H1 (cell line): ENCODE measurements at regions not wholly inside any gene's neighbourhood (a gene's known extent, or its start where the extent isn't known, plus 50 kb on each side); places are given as distances from the start of the nearest gene placed in this dataset.

Source experiments
- CTCF ChIA-PET: fragments of 300-600 bp; sonication (Branson Sonifier 250); formaldehyde crosslinking; loops from one replicate; lab custom pipeline; 2021; ENCODE audit not compliant: partially characterized antibody; lab: Charles Lee
- POLR2A ChIA-PET: fragments of 300-600 bp; sonication (Branson Sonifier 250); formaldehyde crosslinking; loops from one replicate; lab custom pipeline; 2021; ENCODE audit warnings: inconsistent platforms; ENCODE audit not compliant: partially characterized antibody; lab: Charles Lee
- DNase-seq, 2 experiments: peaks; one replicate each; pipeline versions ENCODE4 v3.0.0 to v3.0.0-alpha.2; 2010 to 2022; ENCODE audit warnings: low spot score in 2 of 2, low read depth in 1 of 2, mixed read lengths in 1 of 2
- FAIRE-seq: peaks from 2 replicates; lab custom pipeline; 2011; peaks lifted over from hg19 to GRCh38; lab: Jason Lieb, UNC
- H2AFZ ChIP-seq: 2 replicates; pipeline ENCODE4 v1.8.1; 2012; ENCODE audit warnings: low read length, inconsistent platforms
- H2AK5ac ChIP-seq: 2 replicates; pipeline ENCODE4 v1.6.1; 2013; ENCODE audit warnings: low read depth, low read length
- H2BK120ac ChIP-seq: replicated peaks from 2 replicates; pipeline ENCODE3; 2013; ENCODE audit warnings: low read depth, low read length, inconsistent platforms
- H2BK12ac ChIP-seq: 2 replicates; pipeline ENCODE4 v1.6.1; 2013; ENCODE audit warnings: low read depth, low read length
- H2BK15ac ChIP-seq: 2 replicates; pipeline ENCODE4 v1.6.1; 2013; ENCODE audit warnings: low read length
- H2BK20ac ChIP-seq: 2 replicates; pipeline ENCODE4 v1.6.1; 2013; ENCODE audit warnings: low read length
- H2BK5ac ChIP-seq: 2 replicates; pipeline ENCODE4 v1.6.1; 2013; ENCODE audit warnings: low read depth, low read length
- H3K14ac ChIP-seq: 2 replicates; pipeline ENCODE4 v1.6.1; 2013; ENCODE audit warnings: inconsistent platforms; ENCODE audit not compliant: insufficient read length
- H3K18ac ChIP-seq: 2 replicates; pipeline ENCODE4 v1.6.1; 2013; ENCODE audit warnings: low read length; ENCODE audit errors: extremely low read depth
- H3K23ac ChIP-seq: 2 replicates; pipeline ENCODE4 v1.6.1; 2013; ENCODE audit warnings: inconsistent platforms; ENCODE audit not compliant: insufficient read length
- H3K23me2 ChIP-seq: 2 replicates; pipeline ENCODE4 v1.6.1; 2013; ENCODE audit warnings: low read depth, low read length
- H3K27ac ChIP-seq: 2 replicates; pipeline ENCODE4 v1.6.1; 2011; ENCODE audit warnings: low read depth, low read length, inconsistent platforms
- H3K27me3 ChIP-seq, 4 experiments: replicated peaks in 1 of 4; 1 replicate in 1 of 4; 2 replicates in 3 of 4; pipeline versions ENCODE4 v1.6.1 to v1.8.1; 2011 to 2013; ENCODE audit warnings: low read length in 3 of 4, mild to moderate bottlenecking in 3 of 4, inconsistent platforms in 2 of 4, mixed read lengths in 2 of 4, moderate library complexity in 1 of 4; ENCODE audit not compliant: control insufficient read depth in 3 of 4, insufficient read depth in 3 of 4; ENCODE audit errors: extremely low read depth in 1 of 4
- H3K36me3 ChIP-seq, 4 experiments: 2 replicates each; pipeline versions ENCODE4 v1.6.1 to v1.8.1; 2011 to 2013; ENCODE audit warnings: mild to moderate bottlenecking in 4 of 4, low read length in 3 of 4, moderate library complexity in 2 of 4, control low read depth in 1 of 4, inconsistent platforms in 1 of 4; ENCODE audit not compliant: insufficient read depth in 4 of 4, control insufficient read depth in 2 of 4
- H3K4ac ChIP-seq: replicated peaks from 2 replicates; pipeline ENCODE3; 2013; ENCODE audit warnings: low read length, low read depth, mixed read lengths, inconsistent platforms; ENCODE audit not compliant: insufficient read length
- H3K4me1 ChIP-seq, 4 experiments: replicated peaks in 1 of 4; 1 replicate in 1 of 4; 2 replicates in 3 of 4; pipeline versions ENCODE4 v1.6.1 to v1.8.1; 2011 to 2013; ENCODE audit warnings: low read length in 3 of 4, inconsistent platforms in 2 of 4, mixed read lengths in 1 of 4; ENCODE audit not compliant: insufficient read depth in 4 of 4, control insufficient read depth in 3 of 4
- H3K4me2 ChIP-seq, 2 experiments: 2 replicates each; pipeline versions ENCODE4 v1.6.1 to v1.8.1; 2011 to 2013; ENCODE audit warnings: low read depth in 2 of 2, low read length in 2 of 2, control low read depth in 1 of 2, inconsistent platforms in 1 of 2, mild to moderate bottlenecking in 1 of 2; ENCODE audit not compliant: insufficient read depth in 1 of 2
- H3K4me3 ChIP-seq, 4 experiments: fragments of 200-600, 300-600 bp in 1 of 4; sonication (generic), shearing (Covaris generic), sonication (Bioruptor Twin) in 1 of 4; 2 replicates each; pipeline versions ENCODE4 v1.5.1 to v1.8.1; 2011 to 2016; ENCODE audit warnings: low read length in 4 of 4, low read depth in 3 of 4, control low read depth in 2 of 4, inconsistent platforms in 2 of 4, mild to moderate bottlenecking in 2 of 4, mixed read lengths in 1 of 4, moderate library complexity in 1 of 4; ENCODE audit not compliant: insufficient read depth in 2 of 4; ENCODE audit errors: extremely low read depth in 1 of 4
- H3K56ac ChIP-seq: replicated peaks from 2 replicates; pipeline ENCODE3; 2013; ENCODE audit warnings: low read depth, mild to moderate bottlenecking, mixed read lengths, low read length, inconsistent platforms; ENCODE audit not compliant: insufficient read length
- H3K79me1 ChIP-seq: 2 replicates; pipeline ENCODE4 v1.6.1; 2013; ENCODE audit warnings: low read depth, low read length, control low read depth
- H3K79me2 ChIP-seq, 2 experiments: 2 replicates each; pipeline versions ENCODE4 v1.6.1 to v1.8.1; 2012 to 2013; ENCODE audit warnings: low read length in 2 of 2, mild to moderate bottlenecking in 2 of 2, inconsistent platforms in 1 of 2; ENCODE audit not compliant: insufficient read depth in 2 of 2, control insufficient read depth in 1 of 2
- H3K9ac ChIP-seq, 4 experiments: replicated peaks in 1 of 4; 1 replicate in 1 of 4; 2 replicates in 3 of 4; pipeline versions ENCODE4 v1.6.1 to v1.8.1; 2011 to 2013; ENCODE audit warnings: low read depth in 3 of 4, low read length in 3 of 4, control low read depth in 2 of 4, mild to moderate bottlenecking in 2 of 4, moderate library complexity in 2 of 4, inconsistent platforms in 1 of 4; ENCODE audit errors: extremely low read depth in 1 of 4
- H3K9me3 ChIP-seq, 2 experiments: 2 replicates each; pipeline versions ENCODE4 v1.6.1 to v1.8.1; 2012 to 2013; ENCODE audit warnings: mild to moderate bottlenecking in 2 of 2, moderate library complexity in 2 of 2, control low read depth in 1 of 2, inconsistent platforms in 1 of 2, low read depth in 1 of 2, low read length in 1 of 2, mixed read lengths in 1 of 2; ENCODE audit not compliant: insufficient read depth in 2 of 2
- H4K20me1 ChIP-seq, 2 experiments: replicated peaks in 1 of 2; 2 replicates each; pipeline versions ENCODE3 to v1.8.1; 2011 to 2013; ENCODE audit warnings: inconsistent platforms in 2 of 2, low read length in 2 of 2, mild to moderate bottlenecking in 1 of 2; ENCODE audit not compliant: insufficient read depth in 2 of 2, control insufficient read depth in 1 of 2
- H4K5ac ChIP-seq: 2 replicates; pipeline ENCODE4 v1.6.1; 2013; ENCODE audit warnings: low read length, low read depth, mixed read lengths, inconsistent platforms; ENCODE audit not compliant: insufficient read length
- H4K8ac ChIP-seq: 2 replicates; pipeline ENCODE4 v1.8.0; 2013; ENCODE audit warnings: mild to moderate bottlenecking, moderate library complexity, low read length, inconsistent platforms; ENCODE audit not compliant: insufficient read depth; ENCODE audit errors: extremely low read depth
- H4K91ac ChIP-seq: replicated peaks from 2 replicates; pipeline ENCODE3; 2013; ENCODE audit warnings: low read length, mixed read lengths, inconsistent platforms; ENCODE audit not compliant: insufficient read length
- ASH2L ChIP-seq: fragments of 200-600, 300-600 bp; sonication (generic); IDR thresholded peaks from one replicate; pipeline ENCODE4 v1.7.1; 2017; ENCODE audit warnings: low read length
- EP300 ChIP-seq, 2 experiments: IDR thresholded peaks; 1 replicate in 1 of 2; 2 replicates in 1 of 2; pipeline ENCODE4 v1.6.1; 2011 to 2012; ENCODE audit warnings: low read depth in 2 of 2, low read length in 2 of 2, mild to moderate bottlenecking in 2 of 2, borderline replicate concordance in 1 of 2, inconsistent platforms in 1 of 2, moderate library complexity in 1 of 2
- GABPA ChIP-seq: IDR thresholded peaks from 2 replicates; pipeline ENCODE4 v1.6.1; 2011; ENCODE audit warnings: mild to moderate bottlenecking, low read length, moderate library complexity, borderline replicate concordance; ENCODE audit not compliant: insufficient read depth
- HDAC6 ChIP-seq: IDR thresholded peaks from one replicate; pipeline ENCODE4 v1.7.1; 2012; ENCODE audit warnings: low read depth, mild to moderate bottlenecking, inconsistent platforms, low read length, moderate library complexity
- KDM5A ChIP-seq: fragments of 200-600 bp; IDR thresholded peaks from 2 replicates; pipeline ENCODE4 v1.7.1; 2012; ENCODE audit warnings: mild to moderate bottlenecking, low read length, inconsistent platforms, mixed read lengths
- MAFK ChIP-seq: IDR thresholded peaks from 2 replicates; pipeline ENCODE4 v1.6.1; 2012; ENCODE audit warnings: low read depth, mild to moderate bottlenecking, improper control_type of control experiment, low read length
- NANOG ChIP-seq: IDR thresholded peaks from 2 replicates; pipeline ENCODE4 v1.6.1; 2011; ENCODE audit warnings: low read length, low read depth, mild to moderate bottlenecking, inconsistent platforms; ENCODE audit not compliant: insufficient read depth, poor library complexity, severe bottlenecking
- NRF1 ChIP-seq: IDR thresholded peaks from 2 replicates; pipeline ENCODE4 v1.6.1; 2011; ENCODE audit warnings: mild to moderate bottlenecking, low read depth, low read length, improper control_type of control experiment
- POLR2A ChIP-seq, 2 experiments: IDR thresholded peaks; 1 replicate in 1 of 2; 2 replicates in 1 of 2; pipeline ENCODE4 v1.6.1; 2011; ENCODE audit warnings: low read depth in 2 of 2, low read length in 2 of 2, mild to moderate bottlenecking in 2 of 2; ENCODE audit errors: control extremely low read depth in 1 of 2
- RBBP5 ChIP-seq: IDR thresholded peaks from 2 replicates; pipeline ENCODE4 v1.7.1; 2012; ENCODE audit warnings: low read depth, mild to moderate bottlenecking, inconsistent platforms, low read length, moderate library complexity, borderline replicate concordance
- SIN3A ChIP-seq, 2 experiments: IDR thresholded peaks in 1 of 2; conservative IDR thresholded peaks in 1 of 2; 2 replicates each; pipeline ENCODE4 v1.6.1; 2011 to 2012; ENCODE audit warnings: low read length in 2 of 2, improper control_type of control experiment in 1 of 2, low read depth in 1 of 2, mild to moderate bottlenecking in 1 of 2
- SRF ChIP-seq: IDR thresholded peaks from 2 replicates; pipeline ENCODE4 v1.6.1; 2011; ENCODE audit warnings: mild to moderate bottlenecking, low read depth, low read length, moderate library complexity
- SUZ12 ChIP-seq: fragments of 200-600 bp; sonication (generic); IDR thresholded peaks from 2 replicates; pipeline ENCODE4 v1.6.1; 2012; ENCODE audit warnings: mild to moderate bottlenecking, inconsistent platforms, low read length, moderate library complexity, mixed read lengths
- TAF1 ChIP-seq: IDR thresholded peaks from 2 replicates; pipeline ENCODE4 v1.6.1; 2011; ENCODE audit warnings: mild to moderate bottlenecking, low read depth, low read length
- TEAD4 ChIP-seq: IDR thresholded peaks from 2 replicates; pipeline ENCODE4 v1.6.1; 2012; ENCODE audit warnings: low read depth, low read length, inconsistent platforms, mixed read lengths
- YY1 ChIP-seq: IDR thresholded peaks from 2 replicates; pipeline ENCODE4 v1.6.1; 2011; ENCODE audit warnings: low read depth, mild to moderate bottlenecking, low read length
- WGBS, 2 experiments: shearing (Covaris generic) in 1 of 2; methylation state at CpG; one replicate each; pipeline versions ENCODE4 v1.1.6 to v1.1.7; 2013 to 2015; ENCODE audit warnings: low lambda C conversion rate in 2 of 2, mixed read lengths in 2 of 2, inconsistent platforms in 1 of 2, low coverage in 1 of 2, missing lambda C conversion rate in 1 of 2; ENCODE audit not compliant: insufficient replicate concordance in 2 of 2, insufficient coverage in 1 of 2, insufficient read length in 1 of 2; ENCODE audit errors: extremely low coverage in 1 of 2, missing lambda C conversion rate in 1 of 2; 5-methylcytosine and 5-hydroxymethylcytosine counted together

DNA sequence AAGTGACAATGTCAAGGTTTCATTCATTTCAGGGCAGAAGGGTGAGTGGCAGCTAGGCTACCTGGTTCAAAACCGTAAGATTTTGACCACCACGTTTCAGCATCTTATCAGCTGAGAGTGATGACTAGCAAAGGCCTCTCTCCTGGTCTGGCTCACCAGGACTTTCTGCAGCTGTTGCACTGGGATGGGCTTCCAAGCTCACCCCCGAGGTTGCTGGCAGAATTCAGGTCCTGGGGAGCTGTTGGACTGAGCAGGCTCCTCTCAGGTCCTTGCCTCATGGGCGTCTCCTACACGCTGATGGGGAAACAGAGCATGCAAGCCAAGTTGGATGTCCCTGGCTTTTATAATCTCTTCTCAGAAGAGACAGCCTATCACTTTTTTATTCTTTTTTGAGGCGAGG, 88.8 kb upstream of the RNU6-1 start:
- no peak for FAIRE-seq
- H2AFZ ChIP-seq = no peak overlapping the region

More for the DNA sequence above, 88.8 kb upstream of the RNU6-1 start:
- Histone ChIP-seq H3K18ac (no peak overlapping the region), H4K20me1 (no peaks in the 10 kb centered on the region), H3K9ac (no peak overlapping the region), H3K4me1 (0 out of 7 replicates have a peak, but pooled peaks cover 0 to 2% (median 0%) of the 10 kb centered on the region in 4 experiments), H3K36me3 (no peaks in the 10 kb centered on the region), H2AK5ac (no peak overlapping the region), H3K14ac (no peak overlapping the region), H3K27ac (no peak overlapping the region), H3K23me2 (no peaks in the 10 kb centered on the region), H2BK12ac (no peak overlapping the region), H4K5ac (no peak overlapping the region), H3K4me2 (no peak overlapping the region), H3K56ac (no peak overlapping the region), H2BK15ac (no peak overlapping the region), H2BK20ac (no peak overlapping the region), H2BK5ac (no peak overlapping the region), H3K4me3 (no peak overlapping the region), H3K4ac (no peak overlapping the region), H3K23ac (no peak overlapping the region), H2BK120ac (no peak overlapping the region), H3K27me3 (no peaks in the 10 kb centered on the region), H4K91ac (no peak overlapping the region), H3K9me3 (no peaks in the 10 kb centered on the region), H3K79me1 (no peaks in the 10 kb centered on the region; the same call in 1 of the 2 replicates), H4K8ac (no peak overlapping the region; the same call in 1 of the 2 replicates), H3K79me2 (no peaks in the 10 kb centered on the region)
- ChIA-PET POLR2A (no interaction called here), CTCF (no interaction called here)
- DNase-seq = no peak
- TF ChIP-seq GABPA = no peak
- TF ChIP-seq TEAD4 = no peak
- no peak for TF ChIP-seq MAFK
- no peak for TF ChIP-seq KDM5A
- TF ChIP-seq HDAC6 = no peak
- no peak for TF ChIP-seq SRF
- TF ChIP-seq NANOG = no peak
- no peak for TF ChIP-seq NRF1
- no peak for TF ChIP-seq RBBP5
- no peak for TF ChIP-seq SIN3A (conservative IDR thresholded peaks at IDR 0.05 in 1 of 2, IDR thresholded peaks at IDR 0.05 in 1 of 2; ENCODE audit: low read depth in 1 of 2, low read length in 2 of 2)
- TF ChIP-seq YY1 = no peak
- no peak for TF ChIP-seq POLR2A (IDR thresholded peaks at IDR 0.05; ENCODE audit: control extremely low read depth in 1 of 2, low read depth in 2 of 2, low read length in 2 of 2)
- no peak for TF ChIP-seq EP300 (IDR thresholded peaks at IDR 0.05; ENCODE audit: borderline replicate concordance in 1 of 2, low read depth in 2 of 2, low read length in 2 of 2)
- TF ChIP-seq ASH2L = no peak
- TF ChIP-seq TAF1 = no peak
- TF ChIP-seq SUZ12 = no peak
- 81% methylated on average over 6 of the region's 6 CpGs; no CpG with 5 or more reads in 1 of the 2 experiments for WGBS, 2 experiments
